Pulmonary artery endothelial cell (primary cell): ENCODE measurements at regions not wholly inside any gene's neighbourhood (a gene's known extent, or its start where the extent isn't known, plus 50 kb on each side); places are given as distances from the start of the nearest gene placed in this dataset.

Experiments
- DNase-seq: peaks from one replicate; pipeline ENCODE4 v3.0.0-alpha.2; 2011; ENCODE audit warnings: low read depth, low spot score

GRCh38 chr6:26284537-26285142 is 80.4 kb upstream of the BTN3A2 start:
- no peak for DNase-seq

GRCh38 chr6:26285143-26286134 is 79.6 kb upstream of the BTN3A2 start:
- DNase-seq = peak; percentile 88

GRCh38 chr6:26286168-26286877 is 78.7 kb upstream of the BTN3A2 start:
- no peak for DNase-seq

- DNase-seq = no peak
These were observed 76.8 kb upstream of the BTN3A2 start for GRCh38 chr6:26288155-26288554.

GRCh38 chr6:26290941-26291340 is 74.1 kb upstream of the BTN3A2 start:
- no peak for DNase-seq

- DNase-seq = no peak
These were observed 72.3 kb upstream of the BTN3A2 start for GRCh38 chr6:26292709-26293108.

GRCh38 chr6:26294302-26294701 is 70.7 kb upstream of the BTN3A2 start:
- DNase-seq = no peak

GRCh38 chr6:26295691-26296555 is 69.1 kb upstream of the BTN3A2 start:
- peak; percentile 72 for DNase-seq

- DNase-seq = no peak
These were observed 68.5 kb upstream of the BTN3A2 start for GRCh38 chr6:26296556-26296856.

- no peak for DNase-seq
These were observed 67.9 kb upstream of the BTN3A2 start for GRCh38 chr6:26296857-26297648.

- DNase-seq = no peak
These were observed 65.5 kb upstream of the BTN3A2 start for GRCh38 chr6:26299286-26300042.

GRCh38 chr6:26300043-26300331 is 65.0 kb upstream of the BTN3A2 start:
- DNase-seq = no peak

- DNase-seq = no peak
These were observed 64.6 kb upstream of the BTN3A2 start for GRCh38 chr6:26300359-26300758.

- DNase-seq = no peak
These were observed 64.2 kb upstream of the BTN3A2 start for GRCh38 chr6:26300828-26301227.

- no peak for DNase-seq
These were observed 63.4 kb upstream of the BTN3A2 start for GRCh38 chr6:26301638-26302037.

- no peak for DNase-seq
These were observed 61.9 kb upstream of the BTN3A2 start for GRCh38 chr6:26302941-26303559.

GRCh38 chr6:26304213-26304796 is 60.7 kb upstream of the BTN3A2 start:
- DNase-seq = no peak

- DNase-seq = no peak
These were observed 60.0 kb upstream of the BTN3A2 start for GRCh38 chr6:26304797-26305640.
